ENCODE measurements at regions not wholly inside any gene's neighbourhood (a gene's known extent, or its start where the extent isn't known, plus 50 kb on each side); places are given as distances from the start of the nearest gene placed in this dataset.
"Not testable (repeated sequence)": the region's sequence is repeated elsewhere in the genome, so short reads cannot be mapped to it uniquely, and the experiment has no call there.

GRCh38 chr4:120329386-120329785 lies 262.7 kb upstream of the MAD2L1 start:
- in situ Hi-C loops (cut with MboI; ENCODE audit: low pct_unique_long_range_greater_than_20kb, low sequenced_read_pairs): no loop called here
- DNase-seq: no peak

GRCh38 chr4:120327276-120327675 lies 260.6 kb upstream of the MAD2L1 start:
- in situ Hi-C loops (cut with MboI; ENCODE audit: low pct_unique_long_range_greater_than_20kb, low sequenced_read_pairs): no loop called here
- no peak for DNase-seq

DNA sequence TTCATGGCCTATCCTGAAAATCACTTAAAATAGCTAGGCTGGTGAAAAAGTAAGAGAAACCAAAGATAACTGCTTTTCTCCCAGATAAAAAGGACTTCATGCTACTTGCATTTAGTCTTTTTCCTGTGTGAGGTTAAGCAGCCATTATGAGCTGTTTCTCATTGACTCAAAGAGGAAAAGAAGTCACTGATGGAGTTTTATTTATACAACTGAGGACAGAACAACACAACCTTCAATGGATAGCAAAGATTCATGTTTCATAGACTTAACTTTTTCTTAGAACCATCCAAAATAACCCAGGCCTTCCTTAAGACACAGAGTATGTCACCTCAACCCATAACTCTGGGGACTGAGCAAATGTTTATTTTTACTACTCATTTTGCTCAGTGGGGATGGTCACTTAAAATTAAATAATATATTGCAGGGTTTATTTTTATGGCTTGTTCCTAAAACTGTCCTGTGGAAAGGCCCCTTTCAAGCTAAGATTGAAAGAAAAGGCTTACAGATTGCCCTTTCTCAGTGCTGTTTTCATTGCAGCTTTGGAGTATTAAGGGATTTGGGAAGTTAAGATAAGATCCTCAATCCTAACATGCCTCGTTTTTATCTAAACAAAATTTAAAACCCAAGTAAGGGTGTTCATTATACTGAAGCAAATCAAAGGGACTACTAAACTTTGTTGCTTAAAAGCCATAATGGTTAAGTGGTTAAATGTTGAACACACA lies 252.6 kb upstream of the MAD2L1 start:
- no peak for DNase-seq
- in situ Hi-C loops (cut with MboI; ENCODE audit: low pct_unique_long_range_greater_than_20kb, low sequenced_read_pairs): no loop called here

DNA sequence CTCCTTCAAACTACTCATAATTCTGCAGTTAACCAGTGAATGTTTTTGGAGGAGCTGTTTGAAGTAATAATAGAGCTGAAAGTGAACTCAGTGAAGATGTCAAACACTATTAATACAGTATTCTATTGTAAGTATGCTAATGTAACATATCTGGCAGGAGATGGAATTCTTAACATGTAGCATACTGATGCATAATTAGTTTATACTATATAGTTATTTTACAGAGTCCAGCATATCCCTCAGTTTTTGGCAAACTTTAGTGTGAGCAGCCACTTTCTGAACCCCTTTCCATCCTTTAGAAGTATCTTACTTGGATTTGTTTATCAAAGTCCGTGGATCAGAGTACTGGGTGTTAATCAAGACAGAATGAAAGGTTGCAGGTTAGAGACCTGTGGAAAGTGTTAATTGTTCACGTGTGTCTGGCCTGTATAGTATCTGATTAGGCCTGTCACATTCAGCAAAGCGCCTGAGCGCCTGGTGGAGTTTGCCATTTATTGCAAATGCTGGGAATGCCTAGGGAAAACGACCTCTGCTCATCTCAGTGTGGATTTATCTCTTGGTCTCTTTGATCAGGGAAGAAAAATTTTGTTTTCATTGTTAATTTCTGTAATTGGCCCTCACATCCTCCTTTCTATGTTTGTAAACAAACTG lies 251.7 kb upstream of the MAD2L1 start:
- in situ Hi-C loops (cut with MboI; ENCODE audit: low pct_unique_long_range_greater_than_20kb, low sequenced_read_pairs): no loop called here
- DNase-seq: no peak

DNA sequence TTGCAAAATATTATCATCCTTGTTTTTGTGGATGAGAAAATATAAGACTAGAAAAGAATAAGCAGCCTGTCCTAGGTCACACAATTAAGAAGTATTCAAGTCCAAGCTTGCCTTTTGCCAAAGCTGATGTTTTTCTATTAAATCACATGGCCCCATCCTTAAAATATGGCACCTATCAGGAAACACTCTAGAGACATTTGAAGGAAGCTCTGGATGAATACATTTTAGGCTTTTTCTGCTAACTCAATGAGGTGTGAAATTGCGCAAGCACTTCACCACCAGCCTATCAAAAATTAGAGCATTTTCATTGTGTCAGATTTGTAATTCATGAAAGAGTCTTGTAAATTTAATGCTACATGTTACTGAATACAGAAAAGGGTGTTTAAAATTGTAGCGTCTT lies 251.1 kb upstream of the MAD2L1 start:
- DNase-seq: no peak
- in situ Hi-C loops (cut with MboI; ENCODE audit: low pct_unique_long_range_greater_than_20kb, low sequenced_read_pairs): no loop called here

GRCh38 chr4:120316416-120316815 lies 249.8 kb upstream of the MAD2L1 start:
- DNase-seq: no peak
- in situ Hi-C loops (cut with MboI; ENCODE audit: low pct_unique_long_range_greater_than_20kb, low sequenced_read_pairs): no loop called here

GRCh38 chr4:120314969-120315368 lies 248.3 kb upstream of the MAD2L1 start:
- in situ Hi-C loops (cut with MboI; ENCODE audit: low pct_unique_long_range_greater_than_20kb, low sequenced_read_pairs): no loop called here
- no peak for DNase-seq

DNA sequence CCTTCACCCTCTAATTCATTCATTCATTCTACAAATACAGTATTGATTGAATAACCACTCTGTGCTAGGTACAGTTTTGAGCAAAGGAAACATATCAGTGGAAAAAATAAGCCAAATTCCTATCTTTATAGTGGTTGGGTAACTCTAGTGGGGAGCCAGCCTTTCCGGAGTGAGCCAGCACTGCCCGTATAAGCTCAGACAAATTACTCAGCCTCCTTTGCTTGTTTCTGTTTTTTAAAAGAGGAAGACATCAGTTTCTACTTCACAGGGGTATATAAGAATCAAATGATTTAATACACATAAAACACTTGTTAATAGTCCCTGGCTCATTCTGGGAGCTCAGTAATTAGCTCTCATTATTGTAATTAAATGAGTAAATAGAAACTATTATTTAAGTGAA lies 238.2 kb upstream of the MAD2L1 start:
- in situ Hi-C loops (cut with MboI; ENCODE audit: low pct_unique_long_range_greater_than_20kb, low sequenced_read_pairs): no loop called here
- DNase-seq: no peak

DNA sequence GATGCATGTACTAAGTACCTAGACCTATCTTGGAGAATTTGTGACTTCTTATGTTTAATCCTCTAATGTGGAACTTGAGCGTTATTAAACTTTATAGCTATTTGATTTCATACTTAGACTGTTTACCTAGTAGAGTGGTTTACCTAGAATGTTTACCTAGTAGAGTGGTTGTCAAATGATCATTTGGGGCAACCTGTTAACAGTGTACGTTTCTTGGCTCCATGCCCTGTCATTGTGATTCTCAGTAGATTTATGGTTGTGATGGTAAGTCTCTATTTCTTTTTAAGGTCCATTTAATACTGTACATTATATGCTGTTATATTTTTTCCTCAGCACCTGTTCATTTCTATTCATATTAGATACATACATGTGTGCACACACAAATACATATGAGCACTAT lies 233.0 kb upstream of the MAD2L1 start:
- no peak for DNase-seq
- in situ Hi-C loops (cut with MboI; ENCODE audit: low pct_unique_long_range_greater_than_20kb, low sequenced_read_pairs): no loop called here

DNA sequence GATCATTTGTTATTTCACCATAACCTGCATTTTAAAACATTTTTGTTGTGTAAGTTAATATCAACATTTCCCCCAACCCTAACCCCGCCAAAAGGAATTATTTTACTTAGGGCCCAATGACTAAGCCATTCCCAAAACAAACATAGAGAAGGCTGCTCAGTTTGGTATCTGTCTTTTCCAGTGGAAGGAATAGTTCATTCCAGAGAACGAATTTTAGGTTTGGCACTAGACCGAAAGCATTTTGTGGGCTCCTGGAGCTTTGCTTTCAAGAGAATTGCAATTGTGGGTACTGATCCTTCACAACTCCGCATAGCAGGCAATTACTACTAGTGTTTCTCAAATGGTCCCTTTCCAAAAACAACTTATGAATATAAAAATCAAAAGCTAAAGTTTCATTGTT lies 226.7 kb upstream of the MAD2L1 start:
- in situ Hi-C loops (cut with MboI; ENCODE audit: low pct_unique_long_range_greater_than_20kb, low sequenced_read_pairs): no loop called here
- DNase-seq: no peak

- in situ Hi-C loops (cut with MboI; ENCODE audit: low pct_unique_long_range_greater_than_20kb, low sequenced_read_pairs): no loop called here
- DNase-seq: no peak
Measured at GRCh38 chr4:120291541-120291940, 224.9 kb upstream of the MAD2L1 start.

GRCh38 chr4:120290553-120290952 lies 223.9 kb upstream of the MAD2L1 start:
- in situ Hi-C loops (cut with MboI; ENCODE audit: low pct_unique_long_range_greater_than_20kb, low sequenced_read_pairs): no loop called here
- no peak for DNase-seq

- in situ Hi-C loops (cut with MboI; ENCODE audit: low pct_unique_long_range_greater_than_20kb, low sequenced_read_pairs): no loop called here
- no peak for DNase-seq
Measured at GRCh38 chr4:120286813-120287212, 220.2 kb upstream of the MAD2L1 start.

- DNase-seq: no peak
- in situ Hi-C loops (cut with MboI; ENCODE audit: low pct_unique_long_range_greater_than_20kb, low sequenced_read_pairs): no loop called here
Measured at GRCh38 chr4:120281581-120281980, 214.9 kb upstream of the MAD2L1 start.

DNA sequence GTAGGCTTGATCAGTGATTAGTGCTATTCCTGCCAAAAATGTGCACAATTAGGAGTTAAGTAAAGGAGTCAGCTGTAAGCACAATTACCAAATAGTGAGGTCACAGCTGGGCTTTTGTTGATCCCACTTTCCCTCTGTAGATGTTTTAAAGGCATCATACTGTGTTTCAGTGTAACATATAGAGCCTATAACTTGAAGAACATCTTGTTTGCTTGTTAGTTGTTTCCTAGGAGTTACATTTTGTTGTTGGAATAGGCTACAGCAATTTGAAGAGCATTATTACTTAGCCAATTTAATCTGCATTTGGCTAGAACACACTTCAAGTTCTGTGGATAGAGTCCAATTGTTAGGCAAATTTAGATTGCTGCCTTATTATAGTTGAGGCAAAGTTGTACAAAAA lies 210.7 kb upstream of the MAD2L1 start:
- DNase-seq: no peak

DNA sequence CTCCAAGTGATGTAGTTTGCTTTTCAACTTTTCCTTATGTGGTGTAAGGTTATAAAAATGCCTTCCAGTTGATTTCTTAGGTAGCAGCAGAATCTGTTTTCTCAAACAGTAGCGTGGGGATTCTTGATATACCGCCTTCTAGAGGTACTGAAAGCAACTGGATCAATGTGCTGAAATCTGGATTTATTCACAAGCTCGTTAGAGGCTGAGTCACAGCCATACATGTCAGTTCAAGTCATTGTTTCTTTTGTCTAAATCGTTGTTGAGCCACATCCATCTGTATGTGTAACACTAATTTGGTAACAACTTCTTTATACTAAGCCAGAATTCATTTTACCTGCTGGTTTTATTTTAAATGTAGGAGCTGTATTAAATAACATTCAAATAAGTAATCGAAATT lies 200.0 kb upstream of the MAD2L1 start:
- in situ Hi-C loops (cut with MboI; ENCODE audit: low pct_unique_long_range_greater_than_20kb, low sequenced_read_pairs): no loop called here
- no peak for DNase-seq

More for the DNA sequence above, 210.7 kb upstream of the MAD2L1 start:
- in situ Hi-C loops (cut with MboI; ENCODE audit: low pct_unique_long_range_greater_than_20kb, low sequenced_read_pairs): no loop called here

DNA sequence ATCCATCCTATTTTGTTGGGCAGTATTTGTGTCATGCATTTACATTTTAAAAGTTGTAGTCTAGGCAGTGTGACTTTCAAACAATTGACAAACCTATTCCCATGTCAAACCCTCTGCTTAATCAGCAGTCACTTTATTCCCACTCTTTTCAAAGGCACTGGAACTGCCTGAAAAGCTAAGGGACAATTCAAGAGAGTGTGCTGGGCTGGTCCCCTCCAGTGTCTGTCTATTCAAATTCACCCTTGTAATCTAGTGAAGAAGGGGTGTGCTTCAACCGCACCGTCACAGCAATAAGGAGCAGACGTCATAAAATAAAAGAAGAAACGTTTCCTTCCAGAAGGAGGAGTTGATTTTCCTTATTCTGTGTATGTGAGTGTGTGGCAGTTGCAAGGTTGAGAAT lies 197.0 kb upstream of the MAD2L1 start:
- in situ Hi-C loops (cut with MboI; ENCODE audit: low pct_unique_long_range_greater_than_20kb, low sequenced_read_pairs): no loop called here
- DNase-seq: no peak

DNA sequence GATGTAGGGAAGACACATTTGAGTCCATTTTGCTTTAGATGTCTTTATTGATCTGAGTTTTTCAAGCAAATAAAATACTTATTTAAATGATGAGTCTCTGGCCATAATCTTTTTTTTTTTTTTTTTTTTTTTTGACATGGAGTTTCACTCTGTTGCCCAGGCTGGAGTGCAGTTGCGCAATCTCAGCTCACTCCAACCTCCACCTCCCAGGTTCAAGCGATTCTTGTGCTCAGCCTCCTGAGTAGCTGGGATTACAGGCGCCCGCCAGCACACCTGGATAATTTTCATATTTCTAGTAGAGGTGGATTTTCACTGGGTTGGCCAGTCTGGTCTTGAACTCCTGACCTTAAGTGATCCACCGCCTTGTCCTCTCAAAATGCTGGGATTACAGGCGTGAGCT lies 194.5 kb upstream of the MAD2L1 start:
- DNase-seq: no peak
- in situ Hi-C loops (cut with MboI; ENCODE audit: low pct_unique_long_range_greater_than_20kb, low sequenced_read_pairs): no loop called here

- DNase-seq; in situ Hi-C loops (cut with MboI; ENCODE audit: low pct_unique_long_range_greater_than_20kb, low sequenced_read_pairs): not testable (repeated sequence)
Measured at GRCh38 chr4:120256112-120256775, 189.6 kb upstream of the MAD2L1 start.

- DNase-seq: no peak
- in situ Hi-C loops (cut with MboI; ENCODE audit: low pct_unique_long_range_greater_than_20kb, low sequenced_read_pairs): no loop called here
Measured at GRCh38 chr4:120238277-120238973, 171.8 kb upstream of the MAD2L1 start.

Measured in KBM-7 (cell line).